ENCODE measurements at regions not wholly inside any gene's neighbourhood (a gene's known extent, or its start where the extent isn't known, plus 50 kb on each side); places are given as distances from the start of the nearest gene placed in this dataset.

DNA sequence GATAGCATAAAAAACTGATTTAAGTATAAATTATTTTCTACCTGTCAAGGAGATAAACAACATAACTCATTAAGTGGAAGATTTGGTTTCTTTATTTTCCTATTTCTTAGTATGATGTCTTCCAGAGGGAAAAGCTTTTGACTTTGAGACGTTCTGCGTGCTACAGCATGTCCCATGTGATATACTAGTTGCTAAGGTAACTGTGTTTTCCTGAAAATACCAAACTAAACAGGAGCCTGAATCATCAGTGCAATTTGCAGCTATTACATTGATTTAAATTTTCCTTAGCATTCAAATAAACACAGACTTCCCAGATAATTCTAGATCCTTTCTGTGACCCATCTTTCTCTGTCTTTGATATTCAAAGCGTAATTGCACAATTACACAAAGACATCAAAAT is 117.7 kb upstream of the P2RY1 start:
- TF ChIP-seq, protein P1, sequence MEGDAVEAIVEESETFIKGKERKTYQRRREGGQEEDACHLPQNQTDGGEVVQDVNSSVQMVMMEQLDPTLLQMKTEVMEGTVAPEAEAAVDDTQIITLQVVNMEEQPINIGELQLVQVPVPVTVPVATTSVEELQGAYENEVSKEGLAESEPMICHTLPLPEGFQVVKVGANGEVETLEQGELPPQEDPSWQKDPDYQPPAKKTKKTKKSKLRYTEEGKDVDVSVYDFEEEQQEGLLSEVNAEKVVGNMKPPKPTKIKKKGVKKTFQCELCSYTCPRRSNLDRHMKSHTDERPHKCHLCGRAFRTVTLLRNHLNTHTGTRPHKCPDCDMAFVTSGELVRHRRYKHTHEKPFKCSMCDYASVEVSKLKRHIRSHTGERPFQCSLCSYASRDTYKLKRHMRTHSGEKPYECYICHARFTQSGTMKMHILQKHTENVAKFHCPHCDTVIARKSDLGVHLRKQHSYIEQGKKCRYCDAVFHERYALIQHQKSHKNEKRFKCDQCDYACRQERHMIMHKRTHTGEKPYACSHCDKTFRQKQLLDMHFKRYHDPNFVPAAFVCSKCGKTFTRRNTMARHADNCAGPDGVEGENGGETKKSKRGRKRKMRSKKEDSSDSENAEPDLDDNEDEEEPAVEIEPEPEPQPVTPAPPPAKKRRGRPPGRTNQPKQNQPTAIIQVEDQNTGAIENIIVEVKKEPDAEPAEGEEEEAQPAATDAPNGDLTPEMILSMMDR (IDR thresholded peaks at IDR 0.05 in 2 of 3, conservative IDR thresholded peaks at IDR 0.05 in 1 of 3; ENCODE audit: borderline replicate concordance in 1 of 3, insufficient read depth in 1 of 3, low read depth in 2 of 3, low read length in 2 of 3), result no peak
- TF ChIP-seq, protein P2, sequence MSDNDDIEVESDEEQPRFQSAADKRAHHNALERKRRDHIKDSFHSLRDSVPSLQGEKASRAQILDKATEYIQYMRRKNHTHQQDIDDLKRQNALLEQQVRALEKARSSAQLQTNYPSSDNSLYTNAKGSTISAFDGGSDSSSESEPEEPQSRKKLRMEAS (IDR thresholded peaks at IDR 0.05), result no peak
- TF ChIP-seq POLR2A (IDR thresholded peaks at IDR 0.05; ENCODE audit: borderline replicate concordance, extremely low read depth, insufficient read depth, insufficient read length), result no peak
- TF ChIP-seq, protein P3, sequence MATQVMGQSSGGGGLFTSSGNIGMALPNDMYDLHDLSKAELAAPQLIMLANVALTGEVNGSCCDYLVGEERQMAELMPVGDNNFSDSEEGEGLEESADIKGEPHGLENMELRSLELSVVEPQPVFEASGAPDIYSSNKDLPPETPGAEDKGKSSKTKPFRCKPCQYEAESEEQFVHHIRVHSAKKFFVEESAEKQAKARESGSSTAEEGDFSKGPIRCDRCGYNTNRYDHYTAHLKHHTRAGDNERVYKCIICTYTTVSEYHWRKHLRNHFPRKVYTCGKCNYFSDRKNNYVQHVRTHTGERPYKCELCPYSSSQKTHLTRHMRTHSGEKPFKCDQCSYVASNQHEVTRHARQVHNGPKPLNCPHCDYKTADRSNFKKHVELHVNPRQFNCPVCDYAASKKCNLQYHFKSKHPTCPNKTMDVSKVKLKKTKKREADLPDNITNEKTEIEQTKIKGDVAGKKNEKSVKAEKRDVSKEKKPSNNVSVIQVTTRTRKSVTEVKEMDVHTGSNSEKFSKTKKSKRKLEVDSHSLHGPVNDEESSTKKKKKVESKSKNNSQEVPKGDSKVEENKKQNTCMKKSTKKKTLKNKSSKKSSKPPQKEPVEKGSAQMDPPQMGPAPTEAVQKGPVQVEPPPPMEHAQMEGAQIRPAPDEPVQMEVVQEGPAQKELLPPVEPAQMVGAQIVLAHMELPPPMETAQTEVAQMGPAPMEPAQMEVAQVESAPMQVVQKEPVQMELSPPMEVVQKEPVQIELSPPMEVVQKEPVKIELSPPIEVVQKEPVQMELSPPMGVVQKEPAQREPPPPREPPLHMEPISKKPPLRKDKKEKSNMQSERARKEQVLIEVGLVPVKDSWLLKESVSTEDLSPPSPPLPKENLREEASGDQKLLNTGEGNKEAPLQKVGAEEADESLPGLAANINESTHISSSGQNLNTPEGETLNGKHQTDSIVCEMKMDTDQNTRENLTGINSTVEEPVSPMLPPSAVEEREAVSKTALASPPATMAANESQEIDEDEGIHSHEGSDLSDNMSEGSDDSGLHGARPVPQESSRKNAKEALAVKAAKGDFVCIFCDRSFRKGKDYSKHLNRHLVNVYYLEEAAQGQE (IDR thresholded peaks at IDR 0.05; ENCODE audit: low read depth), result no peak
- TF ChIP-seq, protein P4, sequence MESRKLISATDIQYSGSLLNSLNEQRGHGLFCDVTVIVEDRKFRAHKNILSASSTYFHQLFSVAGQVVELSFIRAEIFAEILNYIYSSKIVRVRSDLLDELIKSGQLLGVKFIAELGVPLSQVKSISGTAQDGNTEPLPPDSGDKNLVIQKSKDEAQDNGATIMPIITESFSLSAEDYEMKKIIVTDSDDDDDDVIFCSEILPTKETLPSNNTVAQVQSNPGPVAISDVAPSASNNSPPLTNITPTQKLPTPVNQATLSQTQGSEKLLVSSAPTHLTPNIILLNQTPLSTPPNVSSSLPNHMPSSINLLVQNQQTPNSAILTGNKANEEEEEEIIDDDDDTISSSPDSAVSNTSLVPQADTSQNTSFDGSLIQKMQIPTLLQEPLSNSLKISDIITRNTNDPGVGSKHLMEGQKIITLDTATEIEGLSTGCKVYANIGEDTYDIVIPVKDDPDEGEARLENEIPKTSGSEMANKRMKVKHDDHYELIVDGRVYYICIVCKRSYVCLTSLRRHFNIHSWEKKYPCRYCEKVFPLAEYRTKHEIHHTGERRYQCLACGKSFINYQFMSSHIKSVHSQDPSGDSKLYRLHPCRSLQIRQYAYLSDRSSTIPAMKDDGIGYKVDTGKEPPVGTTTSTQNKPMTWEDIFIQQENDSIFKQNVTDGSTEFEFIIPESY (IDR thresholded peaks at IDR 0.05; ENCODE audit: extremely low read depth, insufficient replicate concordance, low read length), result no peak
